HG02884 (cell line): ENCODE measurements at regions not wholly inside any gene's neighbourhood (a gene's known extent, or its start where the extent isn't known, plus 50 kb on each side); places are given as distances from the start of the nearest gene placed in this dataset.
"Not testable (repeated sequence)": the region's sequence is repeated elsewhere in the genome, so short reads cannot be mapped to it uniquely, and the experiment has no call there.

Experiments used
- ATAC-seq: cut with Tn5 transposase; IDR thresholded peaks from one replicate; pipeline ENCODE4 v1.9.1; 2021; ENCODE audit warnings: mild to moderate bottlenecking, moderate library complexity; ENCODE audit not compliant: unreplicated experiment

GRCh38 chr6:56904068-56904467, 50.8 kb upstream of the BEND6 start:
- ATAC-seq, result no peak

DNA sequence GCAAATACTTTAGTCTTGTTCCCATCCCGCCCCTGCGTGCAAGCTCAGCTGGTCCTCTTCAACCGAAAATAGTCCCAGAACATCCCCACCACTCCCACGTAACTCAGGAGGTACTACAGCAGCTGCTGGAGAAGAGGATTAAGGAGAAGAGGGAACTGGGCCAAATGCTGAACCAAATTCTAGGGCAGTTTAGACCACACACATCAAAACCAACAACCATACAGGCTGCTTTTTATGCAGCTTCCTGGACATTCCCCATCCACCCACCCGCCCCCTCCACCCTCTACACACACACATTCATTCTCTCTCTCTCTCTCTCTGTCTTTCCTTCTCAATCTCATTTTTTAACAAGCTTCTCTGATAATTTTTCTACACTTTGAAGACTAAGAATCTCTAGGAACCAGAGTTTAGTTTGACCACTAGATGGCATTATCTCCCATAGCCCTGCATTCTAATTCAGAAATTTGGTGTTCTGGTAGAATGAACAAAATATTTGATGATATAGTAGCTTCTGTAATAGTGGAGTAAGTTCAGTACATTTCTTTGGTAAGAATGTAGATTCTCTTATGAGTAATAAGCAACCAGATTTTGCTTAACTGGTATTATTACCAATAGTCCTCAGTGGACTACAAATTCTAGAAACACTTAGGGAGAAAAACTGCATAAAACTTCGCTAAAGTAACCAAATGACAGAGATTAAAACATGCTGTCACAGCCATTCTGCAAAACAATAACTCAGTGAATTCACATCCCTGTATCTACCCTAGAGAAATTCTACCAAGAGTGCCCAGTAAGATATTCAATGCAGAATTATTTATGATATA, 52.1 kb upstream of the BEND6 start:
- ATAC-seq, result no peak

- ATAC-seq, result no peak
Measured at GRCh38 chr6:56900784-56901183, 54.1 kb upstream of the BEND6 start.

DNA sequence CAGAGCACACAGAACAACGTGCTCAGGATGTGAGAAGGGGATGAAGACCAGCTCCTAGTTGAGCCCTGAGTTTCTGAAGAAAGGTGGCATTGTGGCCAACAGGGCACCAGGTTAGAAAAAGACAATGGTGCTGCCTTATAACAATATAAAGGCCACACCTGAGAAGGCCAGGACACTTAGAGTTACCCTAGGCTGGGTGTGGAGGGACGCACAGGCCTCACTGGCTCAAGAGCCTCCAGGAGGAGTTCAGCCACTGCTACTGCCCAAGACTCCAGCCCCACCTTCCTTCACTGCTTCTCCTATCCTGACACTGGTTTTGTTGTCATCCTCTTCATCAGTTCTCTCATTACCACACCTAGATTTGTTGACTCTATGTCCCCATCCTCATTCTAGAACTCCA, 55.2 kb upstream of the BEND6 start:
- ATAC-seq, result no peak

GRCh38 chr6:56899311-56899710, 55.6 kb upstream of the BEND6 start:
- ATAC-seq, result no peak

DNA sequence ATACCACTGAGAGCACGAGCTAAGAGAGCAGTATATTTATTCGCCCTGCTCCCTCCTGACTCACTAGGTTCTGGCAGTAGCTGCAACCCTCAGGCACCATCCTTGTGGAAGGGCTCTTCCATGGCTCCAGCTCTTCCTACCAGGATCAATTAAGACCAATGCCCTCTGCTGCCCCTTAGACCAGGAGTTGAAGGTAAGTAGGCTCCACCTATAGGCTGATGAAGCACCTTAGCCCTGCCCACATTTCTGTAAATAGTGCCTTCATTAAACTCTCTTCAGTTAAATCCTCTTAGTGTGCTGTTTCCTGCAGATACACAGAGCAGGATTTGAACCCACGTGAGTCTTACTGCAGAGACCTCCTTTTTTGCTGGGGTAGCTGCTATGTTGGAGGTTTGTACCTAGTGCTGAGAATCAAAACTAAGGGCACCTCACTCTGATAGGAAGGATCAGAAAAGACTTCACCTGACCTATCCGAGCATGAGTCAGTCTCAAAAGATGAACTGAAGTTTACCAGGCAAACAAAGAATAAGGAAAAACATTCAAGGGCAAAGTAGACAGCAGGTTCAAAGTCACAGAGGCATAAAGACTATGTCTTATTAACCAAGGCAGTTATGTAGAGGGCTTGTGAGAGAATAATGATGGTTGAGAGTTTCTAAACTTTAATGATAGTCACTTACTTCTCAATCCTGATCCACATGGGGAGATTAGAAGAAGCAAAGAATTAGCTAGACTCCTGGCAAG, 56.9 kb upstream of the BEND6 start:
- ATAC-seq, result no peak

DNA sequence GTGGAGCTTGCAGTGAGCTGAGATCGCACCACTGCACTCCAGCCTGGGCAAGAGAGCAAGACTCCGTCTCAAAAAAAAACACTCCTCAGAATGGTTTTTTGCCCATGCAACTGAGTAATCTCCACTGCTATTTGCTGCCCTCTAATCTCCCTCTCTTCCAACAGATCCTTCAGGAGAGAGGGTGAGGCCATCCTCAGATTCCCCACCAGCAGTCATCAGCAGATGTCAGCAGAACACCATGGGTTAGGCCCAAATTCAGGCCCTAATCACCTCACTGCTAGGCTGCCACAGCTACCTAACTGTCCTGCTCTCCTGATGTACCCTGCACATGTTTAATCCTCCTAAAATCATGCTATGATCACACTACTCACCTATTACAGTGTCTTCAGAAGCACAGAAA, 63.2 kb upstream of the BEND6 start:
- no peak for ATAC-seq

DNA sequence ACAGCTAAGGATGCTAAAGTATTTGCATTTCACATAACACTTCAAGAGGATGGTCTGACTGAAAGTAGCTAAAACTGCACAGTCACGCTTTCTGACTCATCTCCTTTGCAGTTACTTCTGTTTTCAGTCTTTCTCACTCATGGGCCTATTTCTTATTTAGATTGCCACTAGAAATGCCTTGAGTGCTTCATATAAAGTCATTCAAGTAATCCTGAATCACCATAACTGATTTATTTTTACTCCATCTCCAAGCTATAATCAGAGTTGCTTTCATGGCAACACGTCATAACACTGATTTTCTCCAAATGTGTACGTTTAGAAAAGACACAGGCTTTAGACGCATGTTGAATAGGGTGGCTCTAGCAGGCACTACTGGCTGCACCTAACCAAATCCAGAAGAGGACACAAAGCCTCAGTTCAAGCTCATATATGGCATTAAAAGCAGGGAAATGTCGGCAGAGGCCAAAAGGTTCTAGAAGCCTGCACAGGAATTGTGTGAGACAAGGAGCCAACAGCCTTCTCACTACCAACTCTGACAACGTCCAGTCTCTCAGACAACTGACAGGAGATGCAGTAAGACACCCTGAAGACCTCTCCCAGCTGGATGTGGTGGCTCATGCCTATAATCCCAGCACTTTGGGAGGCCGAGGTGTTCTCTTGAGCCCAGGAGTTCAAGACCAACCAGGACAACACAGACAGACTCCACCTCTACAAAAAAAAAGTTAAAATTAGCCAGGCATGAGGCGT, 64.1 kb upstream of the BEND6 start:
- ATAC-seq, result peak; percentile 98

DNA sequence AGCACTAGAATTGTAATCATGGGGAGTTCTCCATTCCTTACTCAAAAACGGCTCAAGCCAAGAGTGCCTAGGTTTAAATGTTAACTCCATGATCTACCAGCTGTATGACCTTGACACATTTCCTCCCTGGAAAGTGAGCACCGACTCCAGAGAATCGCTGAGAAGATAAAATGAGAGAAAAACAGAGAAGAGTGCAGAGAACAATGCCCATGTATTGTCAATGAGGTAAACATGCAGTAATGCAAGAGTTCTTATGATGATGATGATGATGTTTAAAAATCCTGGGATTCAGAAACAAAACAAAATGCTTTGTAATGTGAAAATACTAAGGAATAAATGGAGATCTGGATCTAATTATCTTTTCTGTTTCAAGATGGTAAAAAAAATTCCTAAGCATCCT, 64.8 kb upstream of the BEND6 start:
- ATAC-seq, result no peak

GRCh38 chr6:56889492-56889891, 65.4 kb upstream of the BEND6 start:
- no peak for ATAC-seq

GRCh38 chr6:56888687-56889086, 66.2 kb upstream of the BEND6 start:
- no peak for ATAC-seq

DNA sequence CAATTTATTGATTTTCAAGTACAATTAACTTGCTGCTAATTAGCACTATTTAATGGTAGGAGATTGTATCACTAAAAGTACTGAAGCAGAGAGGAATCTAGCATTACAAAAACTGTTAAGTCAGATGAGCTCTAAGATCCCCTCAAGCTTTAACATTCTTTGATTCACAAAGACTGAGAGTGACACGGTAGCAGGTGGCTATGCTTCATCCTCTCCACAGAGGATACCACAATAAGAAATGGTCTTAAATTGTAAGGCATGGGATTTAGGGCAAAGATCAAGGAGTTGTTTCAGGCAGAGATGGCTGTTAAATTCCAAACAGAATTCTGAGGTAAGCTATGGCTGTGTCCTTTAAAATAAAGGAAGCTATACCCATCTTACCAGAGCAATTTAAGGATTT, 67.8 kb upstream of the BEND6 start:
- no peak for ATAC-seq

DNA sequence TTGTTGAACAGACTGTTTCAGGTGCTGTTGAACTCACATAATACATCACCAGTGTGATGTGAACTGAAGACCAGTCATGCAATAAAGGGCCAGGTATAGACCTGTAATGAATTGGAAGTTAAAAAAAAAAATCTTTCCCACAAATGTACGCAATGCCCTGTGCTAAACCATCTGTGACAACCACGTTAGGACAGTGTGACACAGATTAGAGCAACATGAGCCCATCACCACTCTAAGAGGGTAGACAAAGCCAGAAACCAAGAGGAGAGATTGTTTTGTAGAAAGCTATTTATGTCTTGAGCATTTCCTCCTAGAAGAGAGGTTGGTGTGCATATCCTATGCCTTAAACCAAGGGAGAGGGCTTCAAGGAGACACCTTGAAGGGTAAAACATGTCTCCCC, 77.0 kb upstream of the BEND6 start:
- no peak for ATAC-seq

DNA sequence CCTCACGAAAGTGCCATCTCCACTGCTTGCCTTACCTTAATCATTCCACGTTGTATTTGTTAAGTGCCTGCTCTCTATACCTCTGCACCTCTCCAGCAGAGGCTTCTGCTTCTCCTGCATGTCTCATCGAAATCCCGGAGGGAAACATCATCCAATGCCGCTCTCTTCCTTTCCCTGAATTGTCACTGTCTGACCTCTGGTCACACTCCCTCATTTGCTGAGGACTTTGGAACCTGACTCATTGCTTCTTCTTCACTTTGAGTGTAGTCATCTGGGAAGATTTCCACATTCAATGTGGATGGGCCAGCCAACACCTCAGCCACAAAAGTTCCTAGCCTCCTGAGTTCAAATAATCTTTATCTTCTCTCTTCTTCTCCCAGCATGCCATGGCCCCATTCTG, 78.9 kb upstream of the BEND6 start:
- ATAC-seq, result no peak

DNA sequence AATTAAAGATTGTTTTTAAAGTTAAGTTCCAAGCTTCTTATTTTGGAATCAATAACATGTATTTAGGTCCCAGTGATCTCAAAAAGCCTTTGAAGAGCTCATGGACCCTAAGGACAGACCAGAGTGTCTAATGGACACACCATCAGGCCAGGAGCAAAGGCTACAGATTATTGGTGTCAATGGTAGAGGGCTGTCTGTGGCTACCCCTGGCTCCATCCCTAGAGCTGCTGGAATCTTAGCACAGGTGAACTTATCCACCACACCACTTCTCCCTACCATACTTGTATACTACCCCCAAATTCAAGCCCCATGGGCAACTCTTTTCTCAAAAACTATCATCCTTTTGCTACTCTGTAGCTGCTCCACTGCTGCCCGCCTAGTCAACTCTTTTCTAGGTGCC, 79.4 kb upstream of the BEND6 start:
- ATAC-seq, result no peak

GRCh38 chr6:56874328-56874727, 80.6 kb upstream of the BEND6 start:
- no peak for ATAC-seq

DNA sequence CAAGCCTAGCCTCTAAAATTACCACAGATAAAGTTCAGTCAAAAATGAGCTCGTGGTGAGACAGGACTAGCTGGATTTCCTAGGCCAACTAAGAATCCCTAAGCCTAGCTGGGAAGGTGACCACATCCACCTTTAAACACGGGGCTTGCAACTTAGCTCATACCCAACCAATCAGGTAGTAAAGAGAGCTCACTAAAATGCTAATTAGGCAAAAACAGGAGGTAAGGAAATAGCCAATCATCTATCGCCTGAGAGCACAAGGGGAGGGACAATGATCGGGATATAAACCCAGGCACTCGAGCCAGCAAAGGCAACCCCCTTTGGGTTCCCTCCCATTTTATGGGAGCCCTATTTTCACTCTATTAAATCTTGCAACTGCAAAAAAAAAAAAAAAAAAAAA, 84.9 kb upstream of the BEND6 start:
- not testable (repeated sequence) for ATAC-seq

- no peak for ATAC-seq
Measured at GRCh38 chr6:56869346-56869745, 85.6 kb upstream of the BEND6 start.

DNA sequence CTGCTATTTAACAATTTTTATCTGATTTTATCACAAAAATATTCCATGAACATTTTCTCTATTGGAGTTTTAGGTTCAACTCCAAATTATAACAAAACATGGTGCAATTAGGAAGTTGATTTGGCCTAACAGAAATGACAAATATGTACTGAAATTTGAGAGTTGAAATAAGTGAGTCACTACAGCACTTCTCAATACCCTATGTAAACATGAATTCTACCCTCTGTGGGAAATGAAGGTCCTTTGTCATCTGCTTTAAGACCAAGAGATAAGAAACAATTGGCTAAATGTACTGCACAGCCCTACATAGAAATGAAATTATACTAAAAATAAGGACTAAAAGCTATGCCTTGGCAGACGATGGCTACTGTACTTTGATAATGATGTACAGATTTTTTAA, 86.2 kb upstream of the BEND6 start:
- no peak for ATAC-seq

GRCh38 chr6:56866917-56867522, 87.9 kb upstream of the BEND6 start:
- ATAC-seq, result no peak
